ENCODE measurements at regions not wholly inside any gene's neighbourhood (a gene's known extent, or its start where the extent isn't known, plus 50 kb on each side); places are given as distances from the start of the nearest gene placed in this dataset.

- TF ChIP-seq CTCF (IDR thresholded peaks at IDR 0.05) (no peak), POLR2A (IDR thresholded peaks at IDR 0.05) (no peak), POLR2AphosphoS5 (IDR thresholded peaks at IDR 0.05) (no peak), EP300 (IDR thresholded peaks at IDR 0.05) (no peak)
Measured at GRCh38 chr9:32844259-32844658, 60.9 kb downstream of the TMEM215 start.
